AG04450 (cell line): ENCODE measurements at regions not wholly inside any gene's neighbourhood (a gene's known extent, or its start where the extent isn't known, plus 50 kb on each side); places are given as distances from the start of the nearest gene placed in this dataset.

ENCODE experiments used
- CTCF ChIA-PET: fragments of 300-600, 350-600 bp; formaldehyde crosslinking; extraction: SDS; loops from one replicate; lab custom pipeline; 2022; ENCODE audit warnings: antibody characterized with exemption, inconsistent platforms; lab: Charles Lee
- POLR2A ChIA-PET: fragments of 350-600 bp; formaldehyde crosslinking; extraction: SDS; loops from one replicate; lab custom pipeline; 2021; ENCODE audit warnings: antibody characterized with exemption, inconsistent platforms; lab: Yijun Ruan, JAX
- DNase-seq: peaks from one replicate; pipeline ENCODE4 v3.0.0-alpha.2; 2011; ENCODE audit warnings: low read depth, low spot score
- H3K27ac ChIP-seq: one replicate; pipeline ENCODE4 v1.5.1; 2012; ENCODE audit warnings: low read depth, low read length, control low read depth
- H3K27me3 ChIP-seq: one replicate; pipeline ENCODE4 v1.6.0; 2012; ENCODE audit warnings: low read length; ENCODE audit not compliant: control insufficient read depth, insufficient read depth
- H3K4me3 ChIP-seq: 2 replicates; pipeline ENCODE4 v1.5.1; 2011; ENCODE audit warnings: mild to moderate bottlenecking, low read depth, low read length, control low read depth
- H3K9me3 ChIP-seq: 2 replicates; pipeline ENCODE4 v1.5.1; 2012; ENCODE audit warnings: low read length; ENCODE audit not compliant: control insufficient read depth, insufficient read depth
- CTCF ChIP-seq: IDR thresholded peaks from 2 replicates; pipeline ENCODE4 v1.5.1; 2011; ENCODE audit warnings: low read depth, low read length, control low read depth, inconsistent platforms

- no peak for DNase-seq
- Histone ChIP-seq H3K4me3 (no peak overlapping the region), H3K9me3 (no peaks in the 10 kb centered on the region), H3K27me3 (no peaks in the 10 kb centered on the region), H3K27ac (no peak overlapping the region)
- ChIA-PET CTCF (no interaction called here), POLR2A (interaction anchor here (0.6 kb wide), 1 partner anchor 102 kb away, joined by 3 read pairs; no protein-coding TSS in a partner anchor)
- TF ChIP-seq CTCF, result no peak
Observed at GRCh38 chr21:35149698-35150097, 100.6 kb upstream of the RUNX1 start.

- Histone ChIP-seq H3K9me3 (no peaks in the 10 kb centered on the region), H3K27me3 (no peaks in the 10 kb centered on the region), H3K4me3 (no peak overlapping the region), H3K27ac (no peak overlapping the region)
- ChIA-PET POLR2A (no interaction called here), CTCF (no interaction called here)
- no peak for DNase-seq
- TF ChIP-seq CTCF, result no peak
Observed at GRCh38 chr21:35147439-35147838, 98.3 kb upstream of the RUNX1 start.

GRCh38 chr21:35145626-35146233 is 96.6 kb upstream of the RUNX1 start:
- Histone ChIP-seq H3K9me3 (no peaks in the 10 kb centered on the region; the same call in 1 of the 2 replicates), H3K27ac (no peak overlapping the region), H3K27me3 (no peaks in the 10 kb centered on the region), H3K4me3 (no peak overlapping the region)
- ChIA-PET CTCF (no interaction called here), POLR2A (no interaction called here)
- no peak for DNase-seq
- no peak for TF ChIP-seq CTCF

- no peak overlapping the region for H3K27ac ChIP-seq
- no peak overlapping the region for H3K4me3 ChIP-seq
- ChIA-PET CTCF (no interaction called here), POLR2A (no interaction called here)
- no peaks in the 10 kb centered on the region; the same call in 1 of the 2 replicates for H3K9me3 ChIP-seq
- H3K27me3 ChIP-seq, result no peaks in the 10 kb centered on the region
- no peak for TF ChIP-seq CTCF
- DNase-seq, result no peak
Observed at GRCh38 chr21:35144978-35145377, 95.9 kb upstream of the RUNX1 start.

- POLR2A ChIA-PET, result no interaction called here
- Histone ChIP-seq H3K27ac (no peak overlapping the region), H3K9me3 (no peaks in the 10 kb centered on the region; the same call in 1 of the 2 replicates), H3K27me3 (no peaks in the 10 kb centered on the region), H3K4me3 (no peak overlapping the region)
- CTCF ChIA-PET, result no interaction called here
- no peak for TF ChIP-seq CTCF
- no peak for DNase-seq
Observed at GRCh38 chr21:35142036-35142815, 93.1 kb upstream of the RUNX1 start.
